HG03175 (cell line): ENCODE measurements at regions not wholly inside any gene's neighbourhood (a gene's known extent, or its start where the extent isn't known, plus 50 kb on each side); places are given as distances from the start of the nearest gene placed in this dataset.

Experiments used
- ATAC-seq: cut with Tn5 transposase; IDR thresholded peaks from one replicate; pipeline ENCODE4 v1.9.1; 2021; ENCODE audit warnings: mild to moderate bottlenecking, moderate library complexity; ENCODE audit not compliant: unreplicated experiment

- ATAC-seq = no peak
These were observed 95.8 kb upstream of the WDR1 start for GRCh38 chr4:10212400-10212799.

DNA sequence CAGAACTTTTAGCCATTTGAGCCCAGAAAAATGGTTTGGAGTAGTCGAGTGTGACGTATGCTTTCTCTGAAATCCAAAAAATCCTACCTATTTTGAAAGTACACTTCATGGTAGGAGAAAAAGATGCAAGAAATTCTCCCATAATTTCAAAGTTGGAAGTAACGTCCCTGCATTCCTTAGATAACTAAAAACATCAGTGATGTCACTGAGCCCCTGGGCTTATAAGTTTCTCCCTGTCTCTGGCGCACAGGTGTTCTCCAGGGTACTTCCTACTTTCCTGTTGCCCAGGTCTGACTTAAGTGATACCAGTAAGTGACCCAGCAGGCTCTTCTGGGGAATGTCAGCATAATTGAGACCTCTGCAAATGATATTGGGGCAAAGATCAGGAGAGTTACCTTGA, 90.5 kb upstream of the WDR1 start:
- ATAC-seq = no peak

- ATAC-seq = no peak
These were observed 88.6 kb upstream of the WDR1 start for GRCh38 chr4:10205223-10205622.

DNA sequence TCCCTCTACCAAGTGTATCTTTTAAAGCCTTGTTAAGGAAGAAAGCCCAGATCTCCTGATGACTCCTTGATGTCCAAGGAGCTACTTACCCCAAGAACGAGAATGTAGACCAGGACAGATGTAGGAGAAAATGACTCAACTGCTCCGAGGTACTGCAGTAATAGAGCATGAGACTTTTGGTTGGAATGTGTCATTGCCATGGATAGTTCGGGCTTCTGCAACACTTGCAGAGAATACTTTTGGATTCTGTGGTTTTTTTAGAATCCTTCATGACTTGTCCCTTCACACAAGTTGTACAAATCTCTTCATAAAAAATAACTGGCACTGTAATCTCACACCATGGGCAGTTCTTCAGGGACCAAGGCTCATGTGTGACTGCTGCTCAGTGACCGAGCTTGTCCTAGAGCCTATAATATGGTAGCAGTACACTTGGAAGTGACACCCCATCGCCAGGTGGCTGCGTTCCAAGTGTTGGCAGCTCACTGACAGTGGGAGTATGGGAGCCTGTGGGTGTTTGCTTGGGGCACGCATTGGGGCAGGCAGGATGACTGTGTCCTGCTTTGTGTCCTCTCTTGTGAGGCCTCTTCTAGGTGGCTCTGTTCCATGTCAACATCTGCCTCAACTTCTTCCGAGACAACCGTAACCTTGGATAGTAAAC, 87.9 kb upstream of the WDR1 start:
- no peak for ATAC-seq

- ATAC-seq = no peak
These were observed 87.3 kb upstream of the WDR1 start for GRCh38 chr4:10203851-10204250.

- no peak for ATAC-seq
These were observed 85.0 kb upstream of the WDR1 start for GRCh38 chr4:10201381-10202223.

DNA sequence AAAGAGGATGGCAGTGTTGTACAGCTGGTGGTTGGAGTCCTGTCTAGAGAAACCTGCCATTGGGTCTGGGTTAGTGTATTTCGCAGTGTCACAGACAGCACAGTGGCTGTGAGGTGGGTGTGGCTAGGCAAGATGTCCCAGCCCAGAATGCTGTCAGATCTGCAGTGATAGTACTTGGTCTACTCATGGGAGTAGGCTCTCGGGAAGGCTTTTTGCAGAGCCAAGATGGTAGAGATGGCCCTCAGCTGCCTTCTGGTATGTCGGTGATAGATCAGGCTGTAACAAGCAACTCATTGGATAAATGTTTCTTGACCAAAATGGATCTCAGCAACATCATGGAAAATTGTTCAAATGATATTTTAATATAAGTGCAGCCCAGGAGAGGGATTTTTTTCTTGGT, 84.3 kb upstream of the WDR1 start:
- ATAC-seq = no peak

GRCh38 chr4:10198365-10198764, 81.8 kb upstream of the WDR1 start:
- ATAC-seq = no peak

DNA sequence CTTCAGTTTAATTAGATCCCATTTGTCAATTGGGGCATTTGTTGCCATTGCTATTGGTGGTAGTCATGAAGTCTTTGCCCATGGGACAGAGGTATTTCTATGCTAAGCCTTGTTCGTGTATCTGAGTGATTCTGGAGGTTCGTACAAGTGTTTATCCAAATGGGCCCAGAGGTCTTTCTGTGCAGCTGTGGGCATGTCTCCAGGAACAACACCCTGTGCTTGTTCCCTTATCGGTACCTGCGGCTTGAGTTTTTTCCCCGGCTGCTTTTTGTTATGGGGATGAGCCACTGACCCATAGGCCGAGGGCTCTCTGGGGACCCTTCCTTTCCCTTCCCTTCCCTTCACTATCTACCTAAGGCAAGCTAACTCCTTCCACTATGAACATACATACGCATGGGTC, 81.4 kb upstream of the WDR1 start:
- ATAC-seq = no peak

DNA sequence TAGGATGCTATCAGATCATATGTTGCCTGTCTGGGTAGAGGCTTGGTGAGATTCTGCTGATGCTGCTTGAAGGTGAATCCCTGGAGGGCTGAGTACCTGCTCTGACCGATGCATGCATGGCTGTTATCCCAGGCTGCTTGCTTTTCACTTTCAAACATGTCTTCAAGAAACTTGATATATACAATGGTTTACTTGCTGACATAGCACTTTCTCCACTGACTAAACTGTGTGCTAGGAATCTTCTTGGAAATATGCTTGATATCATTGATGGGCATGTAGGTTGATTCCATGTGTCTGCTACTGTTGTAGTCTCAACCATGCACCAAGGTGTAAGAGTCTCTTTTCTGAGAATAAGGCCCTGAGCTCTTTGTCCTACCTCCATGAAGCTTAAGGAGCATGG, 79.6 kb upstream of the WDR1 start:
- no peak for ATAC-seq

GRCh38 chr4:10192331-10192730, 75.7 kb upstream of the WDR1 start:
- no peak for ATAC-seq

DNA sequence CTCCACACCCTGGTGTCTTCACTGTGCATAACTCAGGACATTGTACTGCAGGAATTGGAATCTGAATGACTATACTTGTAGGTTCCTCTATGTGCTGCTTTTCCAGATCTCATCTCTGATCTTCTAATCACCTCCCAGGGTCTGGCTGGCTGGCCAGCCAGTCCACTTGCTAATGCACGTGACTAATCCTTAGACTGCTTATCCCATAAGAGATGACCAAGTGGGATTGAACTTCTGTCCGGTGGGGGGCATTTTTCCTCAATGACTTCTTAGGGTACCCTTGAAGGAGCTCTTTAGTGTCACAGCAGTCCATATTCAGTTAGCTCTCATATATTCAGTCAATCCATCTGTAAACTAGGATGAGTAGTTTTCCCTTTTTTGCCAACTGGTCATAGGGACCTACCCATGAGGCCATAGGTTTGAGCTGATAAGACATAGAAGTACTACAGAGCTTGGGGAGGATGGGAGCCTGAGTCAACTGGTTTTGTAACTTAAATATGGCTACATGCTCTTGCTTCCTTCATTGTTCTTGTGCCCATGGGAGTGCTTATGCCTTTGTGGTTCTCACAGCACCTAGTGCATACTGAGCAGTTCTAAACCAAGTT, 71.9 kb upstream of the WDR1 start:
- ATAC-seq = no peak

- no peak for ATAC-seq
These were observed 69.9 kb upstream of the WDR1 start for GRCh38 chr4:10186228-10187214.

DNA sequence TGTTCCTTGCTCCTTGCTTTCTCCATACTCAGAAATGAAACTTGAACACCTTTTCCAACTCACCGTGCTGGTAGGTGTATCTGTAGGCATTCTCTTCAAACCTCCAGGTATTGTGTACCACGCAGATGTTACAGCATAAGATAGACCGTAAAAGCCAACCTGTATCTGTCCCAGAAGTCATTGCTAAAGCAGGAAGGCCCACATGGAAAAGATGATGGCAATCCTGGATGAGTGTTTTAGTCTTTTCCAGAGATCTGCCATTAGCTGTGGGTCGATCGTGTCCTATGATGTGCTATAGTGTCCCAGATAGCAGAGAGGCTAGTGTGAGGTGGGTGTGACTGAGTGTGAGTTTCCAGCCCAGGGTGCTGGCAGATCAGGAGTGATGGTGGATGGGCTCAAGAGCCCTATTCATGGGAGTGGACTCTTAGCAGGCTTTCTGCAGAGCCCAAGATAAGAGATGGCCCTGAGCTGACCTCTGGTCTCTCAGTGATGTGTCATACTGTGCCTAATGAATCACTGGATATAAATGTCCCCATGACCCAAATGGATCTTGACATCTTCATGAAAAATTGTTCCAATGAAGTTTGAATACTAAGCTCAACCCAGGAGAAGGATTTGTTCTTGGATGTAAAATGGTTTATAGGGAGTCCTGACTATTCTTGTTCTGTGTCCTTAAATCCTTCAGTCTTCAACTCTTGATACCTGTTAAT, 69.1 kb upstream of the WDR1 start:
- no peak for ATAC-seq

- no peak for ATAC-seq
These were observed 67.9 kb upstream of the WDR1 start for GRCh38 chr4:10184501-10184938.

DNA sequence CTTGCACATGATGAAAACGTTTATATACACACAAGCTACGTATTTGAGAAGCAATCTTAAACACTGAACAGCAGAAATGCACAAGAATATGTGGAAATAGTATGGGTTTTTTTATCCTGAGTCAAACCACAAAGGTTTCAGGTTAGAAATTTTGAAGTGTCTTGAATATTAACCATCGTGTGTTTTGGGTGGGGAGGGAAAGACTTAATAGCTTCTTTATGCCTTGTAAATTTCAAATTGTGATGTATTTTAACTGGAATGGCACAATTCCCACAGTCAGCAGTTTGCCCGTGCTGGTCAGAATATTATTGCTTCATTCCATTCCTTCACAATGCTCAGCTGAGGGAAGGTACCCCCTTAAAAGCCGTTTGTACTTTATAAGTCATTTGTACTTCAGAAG, 67.4 kb upstream of the WDR1 start:
- ATAC-seq = no peak

GRCh38 chr4:10183462-10183861, 66.9 kb upstream of the WDR1 start:
- no peak for ATAC-seq

DNA sequence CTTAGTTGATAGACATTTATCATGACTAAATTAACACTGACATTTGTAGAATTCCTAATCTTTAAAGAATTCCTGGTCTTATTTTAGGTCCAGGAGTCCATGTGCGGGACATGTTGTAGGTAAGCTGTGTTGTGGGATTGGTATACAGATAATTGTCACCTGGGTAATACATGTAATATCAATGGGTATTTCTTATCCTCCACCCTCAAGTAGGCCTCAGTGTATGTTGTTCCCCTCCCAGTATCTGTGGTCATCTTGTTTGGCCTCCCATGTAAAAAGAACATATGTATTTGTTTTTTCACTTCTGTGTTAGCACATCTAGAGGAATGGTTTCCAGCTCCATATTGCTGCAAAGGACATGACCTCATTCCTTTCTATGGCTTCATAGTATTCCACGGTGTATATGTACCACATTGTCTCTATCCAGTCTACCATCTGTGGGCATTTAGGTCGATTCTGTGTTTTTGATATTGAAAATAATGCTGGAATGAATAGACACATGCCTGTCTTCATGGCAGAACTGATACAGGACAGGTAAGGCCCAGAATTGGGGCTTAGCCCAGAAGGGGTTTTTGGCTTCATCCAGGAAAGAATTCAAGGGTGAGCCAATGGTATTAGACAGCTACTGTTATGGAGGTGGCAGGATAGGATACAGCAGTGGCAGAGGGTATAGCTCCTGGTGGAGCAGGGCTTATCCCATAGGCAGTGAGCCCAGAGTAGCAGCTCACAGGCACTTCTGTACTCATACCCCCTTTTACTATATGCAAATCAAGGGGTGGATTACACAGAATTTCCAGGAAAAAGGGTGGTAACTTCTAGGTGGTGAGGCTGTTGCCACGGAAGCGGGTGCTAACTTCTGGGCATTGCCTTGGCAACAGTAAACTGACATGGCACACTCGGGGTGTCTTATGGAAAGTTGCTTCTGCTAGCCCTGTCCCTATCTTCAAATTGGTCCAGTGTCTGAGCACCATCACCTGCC, 66.1 kb upstream of the WDR1 start:
- ATAC-seq = no peak
